ENCODE measurements at regions not wholly inside any gene's neighbourhood (a gene's known extent, or its start where the extent isn't known, plus 50 kb on each side); places are given as distances from the start of the nearest gene placed in this dataset.

DNA sequence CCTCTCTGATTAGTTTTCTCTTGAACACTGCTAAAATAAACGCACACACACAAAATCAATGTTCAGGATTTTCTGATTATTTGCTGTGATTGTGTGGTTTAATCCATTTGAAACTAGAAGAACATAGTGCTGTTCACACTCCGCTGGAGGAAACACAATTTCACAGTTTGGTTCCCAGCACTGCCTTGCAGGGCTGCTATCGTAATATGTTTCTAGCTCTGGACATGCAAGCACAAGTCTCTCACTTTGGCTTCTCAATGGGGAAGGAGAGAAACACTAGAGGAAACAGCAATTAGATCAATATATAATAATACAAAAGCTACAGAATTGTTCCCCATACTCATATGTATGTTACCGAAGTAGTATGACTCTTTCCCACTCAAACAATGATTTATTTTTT lies 299.5 kb downstream of the NSUN3 start:
- H3K14ac ChIP-seq (ENCODE audit: insufficient read length): no peak overlapping the region
- no peak overlapping the region for H4K8ac ChIP-seq (ENCODE audit: extremely low read depth, insufficient read depth, low read length)
- H4K91ac ChIP-seq (replicated peaks; ENCODE audit: insufficient read length, low read length): no peak overlapping the region
- H4K20me1 ChIP-seq (replicated peaks in 1 of 2; ENCODE audit: control insufficient read depth in 1 of 2, insufficient read depth in 2 of 2, low read length in 2 of 2): no peaks in the 10 kb centered on the region
- ChIA-PET CTCF (ENCODE audit: partially characterized antibody) (no interaction called here), POLR2A (ENCODE audit: partially characterized antibody) (no interaction called here)
- 94% methylated on average over 4 of the region's 4 CpGs; no CpG with 5 or more reads in 1 of the 2 experiments for WGBS, 2 experiments (ENCODE audit: extremely low coverage in 1 of 2, insufficient coverage in 1 of 2, insufficient read length in 1 of 2, insufficient replicate concordance in 2 of 2, low coverage in 1 of 2, low lambda C conversion rate in 2 of 2, missing lambda C conversion rate in 1 of 2)
- no peak overlapping the region for H3K4me3 ChIP-seq (ENCODE audit: extremely low read depth in 1 of 4, insufficient read depth in 2 of 4, low read depth in 3 of 4, low read length in 4 of 4)
- no peak overlapping the region for H3K56ac ChIP-seq (replicated peaks; ENCODE audit: insufficient read length, low read depth, low read length)
- H2AK5ac ChIP-seq (ENCODE audit: low read depth, low read length): no peak overlapping the region
- H3K9ac ChIP-seq (replicated peaks in 1 of 4; ENCODE audit: extremely low read depth in 1 of 4, low read depth in 3 of 4, low read length in 3 of 4): no peak overlapping the region
- no peak overlapping the region for H3K27ac ChIP-seq (ENCODE audit: low read depth, low read length)
- H2BK20ac ChIP-seq (ENCODE audit: low read length): no peak overlapping the region
- no peak overlapping the region for H3K4me2 ChIP-seq (ENCODE audit: insufficient read depth in 1 of 2, low read depth in 2 of 2, low read length in 2 of 2)
- no peak overlapping the region for H2BK5ac ChIP-seq (ENCODE audit: low read depth, low read length)
- no peaks in the 10 kb centered on the region for H3K79me1 ChIP-seq (ENCODE audit: low read depth, low read length)
- no peak overlapping the region for H3K4ac ChIP-seq (replicated peaks; ENCODE audit: insufficient read length, low read depth, low read length)
- H2BK15ac ChIP-seq (ENCODE audit: low read length): no peak overlapping the region
- no peaks in the 10 kb centered on the region for H3K27me3 ChIP-seq (replicated peaks in 1 of 4; ENCODE audit: control insufficient read depth in 3 of 4, extremely low read depth in 1 of 4, insufficient read depth in 3 of 4, low read length in 3 of 4)
- no peaks in the 10 kb centered on the region for H3K9me3 ChIP-seq (ENCODE audit: insufficient read depth in 2 of 2, low read depth in 1 of 2, low read length in 1 of 2)
- H2AFZ ChIP-seq (ENCODE audit: low read length): peak overlapping the region; percentile 17; the same call in 1 of the 2 replicates
- no peak overlapping the region for H4K5ac ChIP-seq (ENCODE audit: insufficient read length, low read depth, low read length)
- no peak for FAIRE-seq
- H3K79me2 ChIP-seq (ENCODE audit: control insufficient read depth in 1 of 2, insufficient read depth in 2 of 2, low read length in 2 of 2): no peaks in the 10 kb centered on the region
- no peak for DNase-seq (ENCODE audit: low read depth in 1 of 2, low spot score in 2 of 2)
- H3K23ac ChIP-seq (ENCODE audit: insufficient read length): no peak overlapping the region
- no peak overlapping the region for H3K18ac ChIP-seq (ENCODE audit: extremely low read depth, low read length)
- H2BK120ac ChIP-seq (replicated peaks; ENCODE audit: low read depth, low read length): no peak overlapping the region
- no peaks in the 10 kb centered on the region for H3K4me1 ChIP-seq (replicated peaks in 1 of 4; ENCODE audit: control insufficient read depth in 3 of 4, insufficient read depth in 4 of 4, low read length in 3 of 4)
- no peaks in the 10 kb centered on the region for H3K36me3 ChIP-seq (ENCODE audit: control insufficient read depth in 2 of 4, insufficient read depth in 4 of 4, low read length in 3 of 4)
- no peak overlapping the region for H2BK12ac ChIP-seq (ENCODE audit: low read depth, low read length)
- no peaks in the 10 kb centered on the region for H3K23me2 ChIP-seq (ENCODE audit: low read depth, low read length)
- TF ChIP-seq KDM4A (IDR thresholded peaks at IDR 0.05; ENCODE audit: low read depth, low read length, severe bottlenecking) (no peak), ZNF274 (IDR thresholded peaks at IDR 0.05; ENCODE audit: borderline replicate concordance, extremely low read depth, low read length) (no peak), CHD1 (IDR thresholded peaks at IDR 0.05; ENCODE audit: low read depth, low read length) (no peak), GTF2F1 (IDR thresholded peaks at IDR 0.05; ENCODE audit: borderline replicate concordance, low read depth, low read length) (no peak)
- TF ChIP-seq, protein P1, sequence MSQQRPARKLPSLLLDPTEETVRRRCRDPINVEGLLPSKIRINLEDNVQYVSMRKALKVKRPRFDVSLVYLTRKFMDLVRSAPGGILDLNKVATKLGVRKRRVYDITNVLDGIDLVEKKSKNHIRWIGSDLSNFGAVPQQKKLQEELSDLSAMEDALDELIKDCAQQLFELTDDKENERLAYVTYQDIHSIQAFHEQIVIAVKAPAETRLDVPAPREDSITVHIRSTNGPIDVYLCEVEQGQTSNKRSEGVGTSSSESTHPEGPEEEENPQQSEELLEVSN (IDR thresholded peaks at IDR 0.05): no peak

All from H1 (cell line).